Psoas muscle (tissue), 7 donors: ENCODE measurements at regions not wholly inside any gene's neighbourhood (a gene's known extent, or its start where the extent isn't known, plus 50 kb on each side); places are given as distances from the start of the nearest gene placed in this dataset.

Experiments used
- ATAC-seq, 4 donors: fragments of 200-7000 bp; cut with Tn5 transposase; one replicate each; pipeline ENCODE4 v1.9.1; 2020; ENCODE audit warnings: moderate library complexity in 3 of 4, mild to moderate bottlenecking in 2 of 4
- DNase-seq, 2 donors: peaks; one replicate each; pipeline ENCODE4 v3.0.0-alpha.2; 2020
- H3K27ac ChIP-seq: fragments of 200-600 bp; one replicate; pipeline ENCODE4 v1.8.0; 2022
- H3K27me3 ChIP-seq, 3 donors: fragments of 200-600 bp in 1 of 3; one replicate each; pipeline versions ENCODE4 v1.6.1 to v1.8.0; 2013 to 2022; ENCODE audit warnings: low read length in 2 of 3, mild to moderate bottlenecking in 2 of 3, moderate library complexity in 1 of 3; ENCODE audit not compliant: insufficient read depth in 3 of 3
- H3K36me3 ChIP-seq, 2 donors: fragments of 200-600 bp in 1 of 2; one replicate each; pipeline versions ENCODE4 v1.6.1 to v1.8.0; 2013 to 2022; ENCODE audit warnings: low read depth in 1 of 2, mild to moderate bottlenecking in 1 of 2, moderate library complexity in 1 of 2; ENCODE audit not compliant: insufficient read depth in 1 of 2
- H3K4me1 ChIP-seq: fragments of 200-600 bp; one replicate; pipeline ENCODE4 v1.8.0; 2022
- H3K4me3 ChIP-seq: fragments of 200-600 bp; one replicate; pipeline ENCODE4 v1.8.0; 2022; ENCODE audit warnings: mild to moderate bottlenecking
- H3K9me3 ChIP-seq: fragments of 200-600 bp; one replicate; pipeline ENCODE4 v1.8.0; 2022
- CTCF ChIP-seq: fragments of 200-600 bp; IDR thresholded peaks from one replicate; pipeline ENCODE4 v1.8.0; 2022; ENCODE audit warnings: antibody characterized with exemption
- WGBS, 3 donors: extraction: QIAGEN DNeasy Blood & Tissue Kit; methylation state at CpG; one replicate each; pipeline versions ENCODE4 v1.1.6 to v1.1.7; 2013; 5-methylcytosine and 5-hydroxymethylcytosine counted together
- intact Hi-C, 2 donors: fragments of 100-400 bp; cut with DNase I; formaldehyde crosslinking; loops; one replicate each; pipeline versions ENCODE4 v1.11.0 to v1.14.2; 2022
- donor health status: healthy with polysubstance abuse.
- donor health status: DM: no; HTN: no; CAD: no; lungs with moderate emphysema.
- donor health status: Bipolar disorder and iron deficiency.
- donor health status: healthy.
- donor health status: DM: yes; HTN: yes; CAD: no.
- donor health status: DM: no; HTN: no; CAD: no.
- donor health status: DM: yes; HTN: yes; CAD: no.

- H3K4me1 ChIP-seq, result no peaks in the 10 kb centered on the region
- ATAC-seq (no peak), DNase-seq (no peak)
- WGBS, 3 donors, result 79 to 87% (median 83%) methylated on average over 7 of the region's 7 CpGs
- H3K36me3 ChIP-seq, result no peaks in the 10 kb centered on the region
- H3K9me3 ChIP-seq, result peaks cover 10% of the 10 kb centered on the region
- no peak overlapping the region for H3K4me3 ChIP-seq
- intact Hi-C loops, result no loop called here
- H3K27ac ChIP-seq, result no peak overlapping the region
- TF ChIP-seq CTCF, result no peak
- H3K27me3 ChIP-seq, result no peaks in the 10 kb centered on the region
Observed at GRCh38 chr2:119083416-119083815, 75.1 kb downstream of the C1QL2 start.

GRCh38 chr2:119082821-119083400 lies 75.6 kb downstream of the C1QL2 start:
- 68 to 73% (median 71%) methylated on average over 10 of the region's 10 CpGs for WGBS, 3 donors
- no peak for TF ChIP-seq CTCF
- DNase-seq (no peak), ATAC-seq (no peak)
- Histone ChIP-seq H3K27me3 (no peaks in the 10 kb centered on the region), H3K9me3 (peaks cover 10% of the 10 kb centered on the region), H3K27ac (no peak overlapping the region), H3K4me1 (no peaks in the 10 kb centered on the region), H3K36me3 (no peaks in the 10 kb centered on the region), H3K4me3 (no peak overlapping the region)
- intact Hi-C loops, result no loop called here

GRCh38 chr2:119078796-119079195 lies 79.8 kb downstream of the C1QL2 start:
- 78 to 82% (median 80%) methylated on average over 3 of the region's 3 CpGs for WGBS, 3 donors
- H3K36me3 ChIP-seq, result no peaks in the 10 kb centered on the region
- peaks cover 0 to 2% (median 0%) of the 10 kb centered on the region in 3 donors for H3K27me3 ChIP-seq
- no peak for TF ChIP-seq CTCF
- ATAC-seq, result no peak
- no peaks in the 10 kb centered on the region for H3K4me1 ChIP-seq
- intact Hi-C loops, result no loop called here
- DNase-seq, result no peak
- no peak overlapping the region for H3K27ac ChIP-seq
- peaks cover 10% of the 10 kb centered on the region for H3K9me3 ChIP-seq
- no peak overlapping the region for H3K4me3 ChIP-seq

GRCh38 chr2:119076713-119077112 lies 81.8 kb downstream of the C1QL2 start:
- H3K27ac ChIP-seq, result no peak overlapping the region
- no peaks in the 10 kb centered on the region for H3K36me3 ChIP-seq
- no peak overlapping the region for H3K4me3 ChIP-seq
- peaks cover 0 to 2% (median 0%) of the 10 kb centered on the region in 3 donors for H3K27me3 ChIP-seq
- intact Hi-C loops, result no loop called here
- peaks cover 10% of the 10 kb centered on the region for H3K9me3 ChIP-seq
- WGBS, 3 donors, result 67 to 73% (median 72%) methylated on average over 8 of the region's 8 CpGs
- TF ChIP-seq CTCF, result no peak
- H3K4me1 ChIP-seq, result no peaks in the 10 kb centered on the region
- DNase-seq, result no peak
- no peak for ATAC-seq

GRCh38 chr2:119073213-119073612 lies 85.3 kb downstream of the C1QL2 start:
- Histone ChIP-seq H3K36me3 (no peaks in the 10 kb centered on the region), H3K4me1 (no peaks in the 10 kb centered on the region), H3K9me3 (no peaks in the 10 kb centered on the region), H3K4me3 (no peak overlapping the region), H3K27me3 (peaks cover 0 to 2% (median 0%) of the 10 kb centered on the region in 3 donors), H3K27ac (no peak overlapping the region)
- ATAC-seq (no peak), DNase-seq (no peak)
- WGBS, 3 donors, result 23 to 39% (median 37%) methylated on average over 3 of the region's 3 CpGs
- TF ChIP-seq CTCF, result no peak
- intact Hi-C loops, result no loop called here
